ENCODE measurements at regions not wholly inside any gene's neighbourhood (a gene's known extent, or its start where the extent isn't known, plus 50 kb on each side); places are given as distances from the start of the nearest gene placed in this dataset.

GRCh38 chrX:42686296-42686695 lies 91.7 kb downstream of the PPP1R2C start:
- BruUV-seq (replicated peaks): no TSS peak
- ChIA-PET POLR2A (no interaction called here), RAD21 (ENCODE audit: low non-redundant PET in 1 of 2, low total read pairs in 2 of 2, uncharacterized antibody in 2 of 2, unreplicated experiment in 2 of 2) (no interaction called here), CTCF (no interaction called here)
- Histone ChIP-seq H4K20me1 (ENCODE audit: insufficient read depth) (no peaks in the 10 kb centered on the region), H3K9me3 (ENCODE audit: control insufficient read depth in 1 of 2, insufficient read depth in 1 of 2, low read depth in 1 of 2, low read length in 2 of 2) (no peaks in the 10 kb centered on the region), H3K79me2 (ENCODE audit: insufficient read depth, low read length) (no peaks in the 10 kb centered on the region), H3K4me3 (replicated peaks in 1 of 2; ENCODE audit: low read depth in 1 of 2, low read length in 2 of 2) (no peak overlapping the region), H3K4me1 (ENCODE audit: control insufficient read depth in 1 of 2, insufficient read depth in 2 of 2, low read length in 2 of 2) (no peaks in the 10 kb centered on the region), H3K36me3 (ENCODE audit: control insufficient read depth in 1 of 2, insufficient read depth in 2 of 2, low read length in 2 of 2) (no peaks in the 10 kb centered on the region), H2AFZ (ENCODE audit: low read depth, low read length, poor library complexity, severe bottlenecking) (no peak overlapping the region), H3K9me2 (ENCODE audit: insufficient read depth) (no peaks in the 10 kb centered on the region), H3K9ac (ENCODE audit: low read length) (no peak overlapping the region), H3K27ac (ENCODE audit: low read depth, low read length) (no peak overlapping the region), H3K27me3 (ENCODE audit: insufficient read depth, low read length) (no peaks in the 10 kb centered on the region), H3K4me2 (ENCODE audit: low read length) (no peak overlapping the region)
- ATAC-seq (no peak), DNase-seq (ENCODE audit: low read depth, low spot score) (no peak)
- TF ChIP-seq CTCF (IDR thresholded peaks at IDR 0.05 in 2 of 3, conservative IDR thresholded peaks at IDR 0.05 in 1 of 3; ENCODE audit: borderline replicate concordance in 1 of 3, insufficient read depth in 1 of 3, low read depth in 2 of 3, low read length in 2 of 3): no peak
- no peak for TF ChIP-seq EGR1 (IDR thresholded peaks at IDR 0.05; ENCODE audit: low read depth)
- TF ChIP-seq ZFX (IDR thresholded peaks at IDR 0.05): no peak
- TF ChIP-seq ATF3 (IDR thresholded peaks at IDR 0.05): no peak
- TF ChIP-seq RAD21 (IDR thresholded peaks at IDR 0.05; ENCODE audit: low read depth): no peak
- intact Hi-C loops (cut with micrococcal nuclease): no loop called here

GRCh38 chrX:42684065-42684464 lies 93.9 kb downstream of the PPP1R2C start:
- no peak overlapping the region for H2AFZ ChIP-seq (ENCODE audit: low read depth, low read length, poor library complexity, severe bottlenecking)
- H3K4me2 ChIP-seq (ENCODE audit: low read length): no peak overlapping the region
- no peak for TF ChIP-seq POLR2AphosphoS5 (IDR thresholded peaks at IDR 0.05; ENCODE audit: low read depth, low read length)
- no peak for TF ChIP-seq EGR1 (IDR thresholded peaks at IDR 0.05; ENCODE audit: low read depth)
- no peak for TF ChIP-seq CTCF (IDR thresholded peaks at IDR 0.05 in 2 of 3, conservative IDR thresholded peaks at IDR 0.05 in 1 of 3; ENCODE audit: borderline replicate concordance in 1 of 3, insufficient read depth in 1 of 3, low read depth in 2 of 3, low read length in 2 of 3)
- no peak for TF ChIP-seq ZBTB33 (IDR thresholded peaks at IDR 0.05; ENCODE audit: extremely low read depth, insufficient replicate concordance, low read length)
- H3K9ac ChIP-seq (ENCODE audit: low read length): no peak overlapping the region
- no peaks in the 10 kb centered on the region for H3K36me3 ChIP-seq (ENCODE audit: control insufficient read depth in 1 of 2, insufficient read depth in 2 of 2, low read length in 2 of 2)
- ATAC-seq: no peak
- BruUV-seq (replicated peaks): no TSS peak
- H4K20me1 ChIP-seq (ENCODE audit: insufficient read depth): no peaks in the 10 kb centered on the region
- ChIA-PET RAD21 (ENCODE audit: low non-redundant PET in 1 of 2, low total read pairs in 2 of 2, uncharacterized antibody in 2 of 2, unreplicated experiment in 2 of 2) (no interaction called here), POLR2A (no interaction called here), CTCF (no interaction called here)
- DNase-seq (ENCODE audit: low read depth, low spot score): no peak
- H3K4me3 ChIP-seq (replicated peaks in 1 of 2; ENCODE audit: low read depth in 1 of 2, low read length in 2 of 2): no peak overlapping the region
- intact Hi-C loops (cut with micrococcal nuclease): no loop called here
- H3K9me2 ChIP-seq (ENCODE audit: insufficient read depth): no peaks in the 10 kb centered on the region
- H3K79me2 ChIP-seq (ENCODE audit: insufficient read depth, low read length): no peaks in the 10 kb centered on the region
- no peaks in the 10 kb centered on the region for H3K4me1 ChIP-seq (ENCODE audit: control insufficient read depth in 1 of 2, insufficient read depth in 2 of 2, low read length in 2 of 2)
- H3K27ac ChIP-seq (ENCODE audit: low read depth, low read length): no peak overlapping the region
- H3K9me3 ChIP-seq (ENCODE audit: control insufficient read depth in 1 of 2, insufficient read depth in 1 of 2, low read depth in 1 of 2, low read length in 2 of 2): no peaks in the 10 kb centered on the region
- H3K27me3 ChIP-seq (ENCODE audit: insufficient read depth, low read length): no peaks in the 10 kb centered on the region
